Activated naive CD4-positive, alpha-beta T cell treated with anti-CD3 and anti-CD28 coated beads, Interleukin-2, amount 10 ng/mL, durations not matched to agents 7 days and 5 days (primary cell): ENCODE measurements at regions not wholly inside any gene's neighbourhood (a gene's known extent, or its start where the extent isn't known, plus 50 kb on each side); places are given as distances from the start of the nearest gene placed in this dataset.

Source experiments
- CTCF ChIA-PET: fragments of 350-600 bp; sonication (Branson Sonifier 250); formaldehyde crosslinking; loops from one replicate; lab custom pipeline; 2021; ENCODE audit warnings: antibody characterized with exemption; lab: Charles Lee
- DNase-seq: peaks from one replicate; pipeline ENCODE4 v3.0.0-alpha.2; 2020
- H3K27ac Mint-ChIP-seq: one replicate; pipeline ENCODE4 v1.8.0; 2021; ENCODE audit warnings: mild to moderate bottlenecking, moderate library complexity, mixed read lengths
- H3K27me3 Mint-ChIP-seq: one replicate; pipeline ENCODE4 v1.8.0; 2021; ENCODE audit warnings: mild to moderate bottlenecking, mixed read lengths
- H3K36me3 Mint-ChIP-seq: one replicate; pipeline ENCODE4 v1.8.0; 2021; ENCODE audit warnings: mixed read lengths
- H3K4me1 Mint-ChIP-seq: one replicate; pipeline ENCODE4 v1.8.0; 2021; ENCODE audit warnings: mixed read lengths
- H3K4me3 Mint-ChIP-seq: one replicate; pipeline ENCODE4 v1.8.0; 2021; ENCODE audit warnings: mild to moderate bottlenecking, moderate library complexity, mixed read lengths
- H3K9me3 Mint-ChIP-seq: one replicate; pipeline ENCODE4 v1.8.0; 2021; ENCODE audit warnings: mixed read lengths

DNA sequence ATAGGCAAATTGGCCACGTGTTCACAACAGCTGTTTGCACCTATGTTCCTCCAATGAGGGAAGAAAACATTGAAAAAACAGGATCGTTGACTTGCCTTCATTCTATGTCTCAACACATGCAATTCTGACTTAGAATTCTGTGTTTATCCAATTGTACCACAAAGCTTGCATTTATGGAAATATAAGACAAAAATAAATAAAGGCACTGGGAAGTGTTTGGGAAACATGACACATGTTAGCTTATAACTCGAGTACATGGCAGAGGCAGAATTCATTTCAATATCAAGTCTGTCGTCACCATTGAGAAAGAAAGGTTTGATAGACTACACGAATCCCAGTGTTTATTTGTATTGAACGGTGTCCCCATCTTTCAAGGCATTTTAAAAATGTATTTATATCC, 291.2 kb downstream of the AHR start:
- CTCF ChIA-PET: no interaction called here
- Mint-ChIP-seq H3K9me3 (no peaks in the 10 kb centered on the region), H3K4me1 (no peaks in the 10 kb centered on the region)

GRCh38 chr7:17590221-17590620, 291.8 kb downstream of the AHR start:
- H3K27me3 Mint-ChIP-seq: no peaks in the 10 kb centered on the region
- CTCF ChIA-PET: no interaction called here
- H3K4me1 Mint-ChIP-seq: no peaks in the 10 kb centered on the region
- DNase-seq: no peak
- no peak overlapping the region for H3K27ac Mint-ChIP-seq
- no peak overlapping the region for H3K4me3 Mint-ChIP-seq
- H3K9me3 Mint-ChIP-seq: no peaks in the 10 kb centered on the region
- no peaks in the 10 kb centered on the region for H3K36me3 Mint-ChIP-seq

More for the DNA sequence above, 291.2 kb downstream of the AHR start:
- H3K36me3 Mint-ChIP-seq: no peaks in the 10 kb centered on the region
- H3K27ac Mint-ChIP-seq: no peak overlapping the region
- H3K27me3 Mint-ChIP-seq: no peaks in the 10 kb centered on the region
- H3K4me3 Mint-ChIP-seq: no peak overlapping the region
- DNase-seq: no peak

- Mint-ChIP-seq H3K27ac (no peak overlapping the region), H3K9me3 (no peaks in the 10 kb centered on the region), H3K27me3 (no peaks in the 10 kb centered on the region), H3K4me1 (no peaks in the 10 kb centered on the region), H3K36me3 (no peaks in the 10 kb centered on the region), H3K4me3 (no peak overlapping the region)
- DNase-seq: no peak
- CTCF ChIA-PET: no interaction called here
Measured at GRCh38 chr7:17593819-17594419, 295.5 kb downstream of the AHR start.

DNA sequence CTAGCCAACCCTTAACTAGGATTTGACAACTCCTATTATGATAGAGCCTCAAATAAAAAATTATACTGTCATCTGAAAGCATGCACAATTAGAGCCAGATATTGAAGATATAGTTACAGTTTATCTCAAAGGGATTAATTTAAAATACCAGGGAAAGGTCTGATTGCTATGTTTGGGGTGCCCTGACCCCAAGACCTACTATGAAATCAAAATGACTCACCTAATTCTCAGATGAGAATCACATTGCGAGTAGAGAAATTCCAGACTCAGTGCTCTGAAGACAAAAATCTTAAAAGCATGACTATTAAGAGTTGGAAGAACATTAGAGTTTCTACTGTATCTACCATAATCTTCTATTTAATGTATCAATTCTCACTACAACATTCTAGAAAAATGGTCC, 297.1 kb downstream of the AHR start:
- CTCF ChIA-PET: no interaction called here
- no peaks in the 10 kb centered on the region for H3K9me3 Mint-ChIP-seq
- H3K27ac Mint-ChIP-seq: no peak overlapping the region
- no peaks in the 10 kb centered on the region for H3K4me1 Mint-ChIP-seq
- no peak overlapping the region for H3K4me3 Mint-ChIP-seq
- DNase-seq: no peak
- H3K27me3 Mint-ChIP-seq: no peaks in the 10 kb centered on the region
- H3K36me3 Mint-ChIP-seq: no peaks in the 10 kb centered on the region

DNA sequence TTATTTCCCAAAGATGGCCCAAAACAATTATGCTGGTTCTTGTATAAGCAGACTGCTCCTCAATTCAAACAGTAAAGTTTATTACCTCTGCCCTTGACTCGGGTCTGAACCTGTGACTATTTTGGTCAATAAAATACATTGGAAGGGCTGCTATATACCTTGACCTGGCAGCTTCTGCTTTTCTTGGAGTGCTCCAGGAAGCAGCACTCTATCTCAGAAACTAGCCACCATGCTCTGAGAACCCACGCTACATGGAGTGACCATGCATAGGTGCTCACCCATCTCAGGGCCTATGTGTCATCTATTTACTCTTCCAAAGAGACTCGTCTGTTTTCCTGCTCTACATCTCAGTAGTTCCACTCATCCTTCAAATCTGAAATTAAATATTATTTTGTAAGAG, 299.9 kb downstream of the AHR start:
- DNase-seq: no peak
- Mint-ChIP-seq H3K9me3 (no peaks in the 10 kb centered on the region), H3K4me3 (no peak overlapping the region), H3K36me3 (no peaks in the 10 kb centered on the region), H3K27me3 (no peaks in the 10 kb centered on the region), H3K27ac (no peak overlapping the region), H3K4me1 (no peaks in the 10 kb centered on the region)
- CTCF ChIA-PET: no interaction called here

DNA sequence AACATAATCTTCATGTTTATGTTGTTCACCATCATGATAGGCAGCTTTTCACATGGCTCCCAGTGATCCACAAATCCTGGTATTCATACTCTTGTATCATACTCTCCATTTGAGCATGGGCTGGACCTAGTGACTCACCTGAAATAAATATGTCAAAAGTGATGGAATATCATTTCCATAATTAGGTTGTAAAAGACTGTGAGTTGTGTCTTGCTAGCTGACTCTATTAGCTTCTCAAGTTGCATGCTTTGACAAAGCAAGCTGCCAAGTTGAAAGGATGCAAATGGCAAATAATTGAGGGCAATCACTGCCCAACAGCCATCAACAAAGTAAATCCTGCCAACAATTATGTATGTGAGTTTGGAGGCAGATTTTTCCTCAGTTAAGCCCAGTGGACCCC, 300.4 kb downstream of the AHR start:
- H3K27ac Mint-ChIP-seq: no peak overlapping the region
- H3K9me3 Mint-ChIP-seq: no peaks in the 10 kb centered on the region
- H3K4me1 Mint-ChIP-seq: no peaks in the 10 kb centered on the region
- no peaks in the 10 kb centered on the region for H3K36me3 Mint-ChIP-seq
- no peak for DNase-seq
- no peaks in the 10 kb centered on the region for H3K27me3 Mint-ChIP-seq
- CTCF ChIA-PET: no interaction called here
- H3K4me3 Mint-ChIP-seq: no peak overlapping the region

DNA sequence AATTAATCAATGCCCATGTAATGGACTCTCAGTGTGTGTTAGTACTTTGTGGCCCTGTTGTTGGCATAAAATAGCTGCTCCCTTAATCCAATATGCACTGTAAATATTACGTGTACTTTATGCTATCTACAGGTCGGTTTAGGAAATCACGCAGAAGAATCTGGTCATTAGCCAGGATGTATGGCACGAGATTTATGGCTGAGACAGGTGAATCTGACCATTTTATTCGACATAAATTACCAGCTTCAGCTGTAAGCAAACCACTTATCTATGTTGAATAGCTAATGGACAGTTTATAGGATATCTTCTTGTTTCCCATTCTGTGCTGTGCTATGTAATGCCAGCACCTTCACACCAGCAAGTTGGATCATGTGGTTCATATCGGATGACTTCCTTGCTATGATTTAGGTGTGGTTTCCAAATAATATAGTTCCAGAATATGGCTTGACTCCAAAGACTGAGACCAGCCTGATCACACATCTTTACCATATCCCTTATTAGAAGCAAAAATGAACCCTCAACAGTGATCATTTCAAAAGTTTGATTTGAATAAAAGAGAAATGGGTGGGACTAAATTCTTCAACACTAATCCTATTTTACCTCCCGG, 301.4 kb downstream of the AHR start:
- Mint-ChIP-seq H3K9me3 (no peaks in the 10 kb centered on the region), H3K4me3 (no peak overlapping the region), H3K4me1 (no peaks in the 10 kb centered on the region), H3K27ac (no peak overlapping the region), H3K36me3 (no peaks in the 10 kb centered on the region), H3K27me3 (no peaks in the 10 kb centered on the region)
- CTCF ChIA-PET: no interaction called here
- DNase-seq: no peak

DNA sequence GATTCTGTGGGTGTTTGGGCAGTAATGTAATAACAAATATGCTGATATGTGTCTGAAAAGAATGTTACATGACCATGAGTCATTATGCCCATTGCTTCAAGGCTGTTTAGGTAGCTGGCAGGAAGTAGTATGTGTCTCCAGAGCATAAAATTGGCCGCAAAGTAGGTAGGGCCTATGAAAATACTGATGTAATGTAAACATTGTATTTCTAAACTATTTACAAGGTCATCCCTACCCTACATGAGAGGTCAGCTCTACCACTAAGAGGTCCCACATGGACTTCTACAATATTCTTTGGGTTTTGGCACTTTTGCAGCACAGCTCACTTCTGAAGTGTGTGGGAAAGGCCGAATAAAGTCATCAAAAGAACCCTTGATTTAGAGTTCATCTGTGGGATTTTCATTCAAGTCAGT, 301.9 kb downstream of the AHR start:
- no peak overlapping the region for H3K27ac Mint-ChIP-seq
- no peaks in the 10 kb centered on the region for H3K9me3 Mint-ChIP-seq
- no peaks in the 10 kb centered on the region for H3K4me1 Mint-ChIP-seq
- DNase-seq: no peak
- CTCF ChIA-PET: no interaction called here
- no peaks in the 10 kb centered on the region for H3K36me3 Mint-ChIP-seq
- no peaks in the 10 kb centered on the region for H3K27me3 Mint-ChIP-seq
- H3K4me3 Mint-ChIP-seq: no peak overlapping the region

GRCh38 chr7:17601921-17602320, 303.5 kb downstream of the AHR start:
- H3K9me3 Mint-ChIP-seq: no peaks in the 10 kb centered on the region
- CTCF ChIA-PET: no interaction called here
- no peaks in the 10 kb centered on the region for H3K4me1 Mint-ChIP-seq
- no peak for DNase-seq
- no peak overlapping the region for H3K27ac Mint-ChIP-seq
- no peaks in the 10 kb centered on the region for H3K36me3 Mint-ChIP-seq
- H3K27me3 Mint-ChIP-seq: no peaks in the 10 kb centered on the region
- H3K4me3 Mint-ChIP-seq: no peak overlapping the region

DNA sequence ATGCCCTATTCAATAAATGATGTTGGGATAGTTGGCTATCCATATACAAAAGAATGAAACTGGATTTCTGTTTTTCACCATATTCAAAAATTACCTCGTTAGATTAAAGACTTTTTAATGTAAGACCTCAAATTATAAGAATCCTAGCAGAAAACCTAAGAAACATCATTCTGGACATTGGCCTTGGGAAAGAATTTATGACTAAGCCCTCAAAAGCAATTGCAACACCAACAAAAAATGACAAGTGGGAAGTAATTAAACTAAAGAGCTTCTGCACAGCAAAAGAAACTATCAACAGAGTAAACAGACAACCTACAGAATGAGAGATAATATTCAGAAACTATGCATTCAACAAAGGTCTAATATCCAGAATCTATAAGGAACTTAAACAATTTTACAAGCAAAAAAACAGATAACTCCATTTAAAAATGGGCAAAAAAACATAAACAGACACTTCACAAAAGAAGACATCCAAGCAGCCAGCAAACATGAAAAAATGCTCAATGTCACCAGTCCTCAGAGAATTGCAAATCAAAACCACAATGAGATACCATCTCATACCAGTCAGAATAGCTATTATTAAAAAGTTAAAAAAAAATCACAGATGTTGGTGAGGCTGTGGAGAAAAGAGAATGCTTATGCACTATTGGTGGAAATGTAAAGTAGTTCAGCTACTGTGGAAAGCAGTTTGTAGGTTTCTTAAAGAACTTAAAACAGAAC, 309.8 kb downstream of the AHR start:
- no peaks in the 10 kb centered on the region for H3K36me3 Mint-ChIP-seq
- H3K4me3 Mint-ChIP-seq: no peak overlapping the region
- DNase-seq: no peak
- CTCF ChIA-PET: no interaction called here
- no peak overlapping the region for H3K27ac Mint-ChIP-seq
- H3K27me3 Mint-ChIP-seq: no peaks in the 10 kb centered on the region
- H3K9me3 Mint-ChIP-seq: no peaks in the 10 kb centered on the region
- H3K4me1 Mint-ChIP-seq: no peaks in the 10 kb centered on the region

DNA sequence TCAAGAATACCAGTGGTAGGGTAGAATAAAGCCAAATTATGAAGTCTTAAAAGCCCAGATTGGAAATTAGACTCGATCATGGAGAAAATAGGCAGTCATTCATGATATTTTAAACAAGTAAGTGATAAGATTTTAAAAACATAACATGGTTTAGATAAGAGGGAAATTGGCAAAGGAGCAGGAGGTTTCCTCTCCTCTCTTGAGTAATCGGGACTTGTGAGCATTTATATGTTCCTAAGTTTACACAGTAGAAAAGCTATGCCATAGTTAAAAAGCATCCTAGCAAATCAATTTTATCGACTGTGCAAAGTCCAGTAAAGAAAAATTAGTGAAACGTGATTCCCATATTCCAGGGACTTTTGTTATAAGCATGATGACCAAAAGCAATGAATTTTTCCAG, 313.2 kb downstream of the AHR start:
- no peak for DNase-seq
- H3K36me3 Mint-ChIP-seq: no peaks in the 10 kb centered on the region
- H3K4me1 Mint-ChIP-seq: no peaks in the 10 kb centered on the region
- no peaks in the 10 kb centered on the region for H3K9me3 Mint-ChIP-seq
- H3K4me3 Mint-ChIP-seq: no peak overlapping the region
- CTCF ChIA-PET: no interaction called here
- no peaks in the 10 kb centered on the region for H3K27me3 Mint-ChIP-seq
- H3K27ac Mint-ChIP-seq: no peak overlapping the region

GRCh38 chr7:17613338-17614041, 315.0 kb downstream of the AHR start:
- H3K4me3 Mint-ChIP-seq: no peak overlapping the region
- H3K4me1 Mint-ChIP-seq: no peaks in the 10 kb centered on the region
- DNase-seq: no peak
- CTCF ChIA-PET: no interaction called here
- no peaks in the 10 kb centered on the region for H3K9me3 Mint-ChIP-seq
- no peaks in the 10 kb centered on the region for H3K27me3 Mint-ChIP-seq
- H3K27ac Mint-ChIP-seq: no peak overlapping the region
- H3K36me3 Mint-ChIP-seq: no peaks in the 10 kb centered on the region

- Mint-ChIP-seq H3K36me3 (no peaks in the 10 kb centered on the region), H3K4me1 (no peaks in the 10 kb centered on the region), H3K27ac (no peak overlapping the region), H3K9me3 (no peaks in the 10 kb centered on the region), H3K27me3 (no peaks in the 10 kb centered on the region), H3K4me3 (no peak overlapping the region)
- DNase-seq: no peak
- CTCF ChIA-PET: no interaction called here
Measured at GRCh38 chr7:17617380-17617779, 318.9 kb downstream of the AHR start.

GRCh38 chr7:17617857-17618651, 319.6 kb downstream of the AHR start:
- H3K27me3 Mint-ChIP-seq: no peaks in the 10 kb centered on the region
- no peaks in the 10 kb centered on the region for H3K36me3 Mint-ChIP-seq
- DNase-seq: no peak
- no peak overlapping the region for H3K4me3 Mint-ChIP-seq
- no peaks in the 10 kb centered on the region for H3K4me1 Mint-ChIP-seq
- CTCF ChIA-PET: no interaction called here
- no peaks in the 10 kb centered on the region for H3K9me3 Mint-ChIP-seq
- H3K27ac Mint-ChIP-seq: no peak overlapping the region
